Endothelial cell of umbilical vein (primary cell): ENCODE measurements at regions not wholly inside any gene's neighbourhood (a gene's known extent, or its start where the extent isn't known, plus 50 kb on each side); places are given as distances from the start of the nearest gene placed in this dataset.

Experiments used
- BruUV-seq: library from RNA; stranded (reverse); fragments of 400-500 nt; replicated peaks from 2 replicates; lab custom pipeline; 2021; lab: Mats Ljungman, UMichigan
- CTCF ChIA-PET: fragments of 300-600, 350-600 bp; sonication (Branson Sonifier 250); formaldehyde crosslinking; loops from one replicate; lab custom pipeline; 2021; ENCODE audit warnings: antibody characterized with exemption, inconsistent platforms; lab: Charles Lee
- POLR2A ChIA-PET: fragments of 300-600, 350-600 bp; sonication (Branson Sonifier 250); formaldehyde crosslinking; loops from one replicate; lab custom pipeline; 2021; ENCODE audit warnings: antibody characterized with exemption, inconsistent platforms; lab: Charles Lee
- DNase-seq: peaks from one replicate; pipeline ENCODE4 v3.0.0-alpha.2; 2011; ENCODE audit warnings: low read depth, low spot score
- FAIRE-seq: peaks from 2 replicates; lab custom pipeline; 2011; peaks lifted over from hg19 to GRCh38; lab: Jason Lieb, UNC
- H2AFZ ChIP-seq: 2 replicates; pipeline ENCODE4 v1.6.0; 2012; ENCODE audit warnings: low read depth, low read length, control low read depth, inconsistent platforms
- H3K27ac ChIP-seq: 2 replicates; pipeline ENCODE4 v1.5.1; 2011; ENCODE audit warnings: low read depth, mild to moderate bottlenecking, control low read depth, low read length, moderate library complexity; ENCODE audit not compliant: insufficient read depth
- H3K27me3 ChIP-seq, 2 experiments: 2 replicates each; pipeline versions ENCODE4 v1.6.0 to v1.6.1; 2011; ENCODE audit warnings: low read length in 2 of 2, mixed read lengths in 1 of 2; ENCODE audit not compliant: control insufficient read depth in 2 of 2, insufficient read depth in 2 of 2
- H3K36me3 ChIP-seq, 2 experiments: 2 replicates in 1 of 2; 3 replicates in 1 of 2; pipeline ENCODE4 v1.5.1; 2011; ENCODE audit warnings: low read length in 2 of 2, mild to moderate bottlenecking in 1 of 2, moderate library complexity in 1 of 2; ENCODE audit not compliant: control insufficient read depth in 2 of 2, insufficient read depth in 2 of 2; ENCODE audit errors: extremely low read depth in 1 of 2
- H3K4me1 ChIP-seq: 3 replicates; pipeline ENCODE4 v1.5.1; 2011; ENCODE audit warnings: mild to moderate bottlenecking, low read length; ENCODE audit not compliant: control insufficient read depth, insufficient read depth; ENCODE audit errors: extremely low read depth
- H3K4me2 ChIP-seq: 2 replicates; pipeline ENCODE4 v1.6.1; 2011; ENCODE audit warnings: low read length, control low read depth, mixed read lengths; ENCODE audit not compliant: insufficient read depth
- H3K4me3 ChIP-seq, 3 experiments: fragments of 200-600 bp in 1 of 3; sonication (generic), shearing (Covaris generic) in 1 of 3; replicated peaks in 1 of 3; 2 replicates each; pipeline ENCODE4 v1.5.1; 2011 to 2016; ENCODE audit warnings: control low read depth in 3 of 3, low read length in 3 of 3, mild to moderate bottlenecking in 2 of 3, inconsistent platforms in 1 of 3, low read depth in 1 of 3, moderate library complexity in 1 of 3; ENCODE audit not compliant: insufficient read depth in 1 of 3
- H3K79me2 ChIP-seq: 2 replicates; pipeline ENCODE4 v1.6.0; 2012; ENCODE audit warnings: low read length, inconsistent platforms; ENCODE audit not compliant: control insufficient read depth, insufficient read depth
- H3K9ac ChIP-seq: replicated peaks from 2 replicates; pipeline ENCODE3; 2011; ENCODE audit warnings: low read length, control low read depth; ENCODE audit not compliant: insufficient read depth; ENCODE audit errors: extremely low read depth
- H3K9me1 ChIP-seq: replicated peaks from 3 replicates; pipeline ENCODE4 v1.6.0; 2011; ENCODE audit warnings: mild to moderate bottlenecking, low read length; ENCODE audit not compliant: control insufficient read depth, insufficient read depth; ENCODE audit errors: extremely low read depth
- H3K9me3 ChIP-seq: replicated peaks from 2 replicates; pipeline ENCODE4 v1.5.1; 2012; ENCODE audit warnings: low read length, inconsistent platforms; ENCODE audit not compliant: control insufficient read depth, insufficient read depth
- H4K20me1 ChIP-seq: replicated peaks from 2 replicates; pipeline ENCODE3; 2011; ENCODE audit warnings: mild to moderate bottlenecking, low read length; ENCODE audit not compliant: control insufficient read depth, insufficient read depth; ENCODE audit errors: extremely low read depth
- CTCF ChIP-seq, 2 donors: IDR thresholded peaks; 1 replicate in 1 of 2; 2 replicates in 1 of 2; pipeline ENCODE4 v1.5.1; 2011; ENCODE audit warnings: low read length in 2 of 2, mild to moderate bottlenecking in 2 of 2, moderate library complexity in 2 of 2, control low read depth in 1 of 2, inconsistent platforms in 1 of 2, low read depth in 1 of 2; ENCODE audit not compliant: insufficient read depth in 1 of 2; ENCODE audit errors: extremely low read depth in 1 of 2
- EZH2 ChIP-seq: IDR thresholded peaks from 2 replicates; pipeline ENCODE4 v1.6.1; 2012; ENCODE audit warnings: borderline replicate concordance, low read depth, mild to moderate bottlenecking, moderate library complexity, low read length, inconsistent platforms; ENCODE audit not compliant: severe bottlenecking
- FOS ChIP-seq: IDR thresholded peaks from 2 replicates; pipeline ENCODE4 v1.6.1; 2011; ENCODE audit warnings: mild to moderate bottlenecking, low read length, moderate library complexity, borderline replicate concordance; ENCODE audit not compliant: insufficient read depth
- GATA2 ChIP-seq: IDR thresholded peaks from 2 replicates; pipeline ENCODE4 v1.7.0; 2011; ENCODE audit warnings: low read depth, mild to moderate bottlenecking, moderate library complexity, mixed read lengths, low read length; ENCODE audit not compliant: insufficient read length, insufficient read depth
- JUN ChIP-seq: IDR thresholded peaks from 2 replicates; pipeline ENCODE4 v1.6.1; 2011; ENCODE audit warnings: borderline replicate concordance, low read depth; ENCODE audit not compliant: insufficient read length, insufficient read depth
- MAX ChIP-seq: IDR thresholded peaks from 2 replicates; pipeline ENCODE4 v1.6.1; 2011; ENCODE audit not compliant: insufficient read depth, insufficient read length
- MYC ChIP-seq: IDR thresholded peaks from one replicate; pipeline ENCODE4 v1.6.1; 2011; ENCODE audit warnings: mild to moderate bottlenecking, low read depth, low read length
- POLR2A ChIP-seq: IDR thresholded peaks from 2 replicates; pipeline ENCODE4 v1.6.1; 2012; ENCODE audit warnings: low read depth, mild to moderate bottlenecking, control low read depth, low read length
- POLR2AphosphoS5 ChIP-seq: IDR thresholded peaks from 2 replicates; pipeline ENCODE4 v1.6.1; 2012; ENCODE audit warnings: low read depth, mild to moderate bottlenecking, control low read depth, low read length, moderate library complexity; ENCODE audit not compliant: insufficient read depth
- dilution Hi-C: fragments of 300-500 bp; cut with MboI; formaldehyde crosslinking; loops from one replicate; pipeline ENCODE4 v1.15.0; 2019; ENCODE audit warnings: low sequenced_read_pairs; ENCODE audit not compliant: extremely low pct_ligation_motif_present
- intact Hi-C: fragments of 100-400 bp; cut with micrococcal nuclease; formaldehyde crosslinking; loops from one replicate; pipeline ENCODE4 v1.10.0; 2022

- Histone ChIP-seq H3K27ac (no peak overlapping the region), H3K36me3 (no peaks in the 10 kb centered on the region), H4K20me1 (no peaks in the 10 kb centered on the region), H3K9me1 (no peaks in the 10 kb centered on the region), H3K4me3 (no peak overlapping the region), H3K27me3 (peaks cover 0 to 2% of the 10 kb centered on the region in 2 experiments), H3K4me2 (no peak overlapping the region), H3K9ac (no peak overlapping the region), H3K79me2 (no peaks in the 10 kb centered on the region), H3K4me1 (no peaks in the 10 kb centered on the region), H2AFZ (no peak overlapping the region), H3K9me3 (no peaks in the 10 kb centered on the region)
- dilution Hi-C loops = no loop called here
- no peak for TF ChIP-seq JUN
- no peak for TF ChIP-seq GATA2
- no peak for TF ChIP-seq POLR2AphosphoS5
- ChIA-PET POLR2A (no interaction called here), CTCF (no interaction called here)
- FAIRE-seq (no peak), DNase-seq (no peak)
- intact Hi-C loops = no loop called here
- BruUV-seq = no TSS peak
These were observed 181.1 kb upstream of the COPS8 start for GRCh38 chr2:236904389-236905263.

GRCh38 chr2:236905976-236906375 is 179.7 kb upstream of the COPS8 start:
- Histone ChIP-seq H3K36me3 (no peaks in the 10 kb centered on the region), H3K9me1 (no peaks in the 10 kb centered on the region), H3K4me3 (no peak overlapping the region), H3K79me2 (no peaks in the 10 kb centered on the region), H3K4me1 (no peaks in the 10 kb centered on the region), H3K9me3 (no peaks in the 10 kb centered on the region), H3K9ac (no peak overlapping the region), H3K27me3 (peaks cover 0 to 2% of the 10 kb centered on the region in 2 experiments), H3K4me2 (no peak overlapping the region), H4K20me1 (no peaks in the 10 kb centered on the region), H3K27ac (no peak overlapping the region), H2AFZ (no peak overlapping the region)
- intact Hi-C loops = no loop called here
- CTCF ChIA-PET = no interaction called here
- TF ChIP-seq POLR2A = no peak
- no peak for TF ChIP-seq CTCF (IDR thresholded peaks at IDR 0.05; ENCODE audit: extremely low read depth in 1 of 2, insufficient read depth in 1 of 2, low read depth in 1 of 2, low read length in 2 of 2)
- no peak for TF ChIP-seq FOS
- TF ChIP-seq POLR2AphosphoS5 = no peak
- TF ChIP-seq EZH2 = no peak
- TF ChIP-seq MAX = no peak
- no peak for TF ChIP-seq JUN
- TF ChIP-seq GATA2 = no peak
- no peak for TF ChIP-seq MYC
- dilution Hi-C loops = no loop called here
- no peak for FAIRE-seq
- BruUV-seq = no TSS peak
- POLR2A ChIA-PET = no interaction called here
- DNase-seq = no peak
